ENCODE measurements at regions not wholly inside any gene's neighbourhood (a gene's known extent, or its start where the extent isn't known, plus 50 kb on each side); places are given as distances from the start of the nearest gene placed in this dataset.

- 71 to 92% (median 75%) methylated on average over 1 of the region's 1 CpG for WGBS, 5 donors
- H3K27me3 ChIP-seq (replicated peaks in 1 of 7): no peaks in the 10 kb centered on the region
These were observed 299.6 kb upstream of the NCAM2 start for GRCh38 chr21:20698585-20698984.

GRCh38 chr21:20701235-20701634, 297.0 kb upstream of the NCAM2 start:
- intact Hi-C loops (cut with DNase I; ENCODE audit: low total_unique reads): no loop called here
- WGBS, 5 donors: 80 to 96% (median 83%) methylated on average over 5 to 6 of the region's 6 CpGs

More at GRCh38 chr21:20698585-20698984, 299.6 kb upstream of the NCAM2 start:
- Histone ChIP-seq H3K27ac (no peak overlapping the region), H3K4me3 (no peak overlapping the region), H3K36me3 (no peaks in the 10 kb centered on the region), H3K9me3 (peaks cover 0 to 26% (median 7%) of the 10 kb centered on the region in 8 donors), H3K4me1 (no peaks in the 10 kb centered on the region)
- TF ChIP-seq CTCF (IDR thresholded peaks at IDR 0.05 in 8 of 11, conservative IDR thresholded peaks at IDR 0.05 in 3 of 11) (no peak), POLR2A (IDR thresholded peaks at IDR 0.05) (no peak), POLR2AphosphoS5 (IDR thresholded peaks at IDR 0.05) (no peak)
- DNase-seq: no peak
- intact Hi-C loops (cut with DNase I; ENCODE audit: low total_unique reads): no loop called here

GRCh38 chr21:20703112-20703767, 295.0 kb upstream of the NCAM2 start:
- TF ChIP-seq CTCF (IDR thresholded peaks at IDR 0.05 in 8 of 11, conservative IDR thresholded peaks at IDR 0.05 in 3 of 11) (no peak), POLR2AphosphoS5 (IDR thresholded peaks at IDR 0.05) (no peak), POLR2A (IDR thresholded peaks at IDR 0.05) (no peak)
- 56 to 76% (median 66%) methylated on average over 4 of the region's 4 CpGs for WGBS, 5 donors
- H3K36me3 ChIP-seq: no peaks in the 10 kb centered on the region
- no peaks in the 10 kb centered on the region for H3K4me1 ChIP-seq
- intact Hi-C loops (cut with DNase I; ENCODE audit: low total_unique reads): no loop called here
- no peak for DNase-seq
- no peak overlapping the region for H3K4me3 ChIP-seq
- no peak overlapping the region for H3K27ac ChIP-seq
- no peaks in the 10 kb centered on the region for H3K27me3 ChIP-seq (replicated peaks in 1 of 7)
- peaks cover 0 to 16% (median 3%) of the 10 kb centered on the region in 8 donors for H3K9me3 ChIP-seq

More at GRCh38 chr21:20701235-20701634, 297.0 kb upstream of the NCAM2 start:
- Histone ChIP-seq H3K27me3 (replicated peaks in 1 of 7) (no peaks in the 10 kb centered on the region), H3K4me3 (no peak overlapping the region), H3K9me3 (peaks cover 0 to 22% (median 4%) of the 10 kb centered on the region in 8 donors), H3K27ac (no peak overlapping the region), H3K36me3 (no peaks in the 10 kb centered on the region), H3K4me1 (no peaks in the 10 kb centered on the region)
- DNase-seq: no peak
- TF ChIP-seq CTCF (IDR thresholded peaks at IDR 0.05 in 8 of 11, conservative IDR thresholded peaks at IDR 0.05 in 3 of 11): no peak
- TF ChIP-seq POLR2A (IDR thresholded peaks at IDR 0.05): no peak

GRCh38 chr21:20720623-20721022, 277.6 kb upstream of the NCAM2 start:
- H3K36me3 ChIP-seq: no peaks in the 10 kb centered on the region
- H3K27me3 ChIP-seq (replicated peaks in 1 of 7): no peaks in the 10 kb centered on the region
- peaks cover 0 to 23% (median 8%) of the 10 kb centered on the region in 8 donors for H3K9me3 ChIP-seq
- WGBS, 5 donors: 26 to 47% (median 32%) methylated on average over 2 of the region's 2 CpGs
- intact Hi-C loops (cut with DNase I; ENCODE audit: low total_unique reads): no loop called here
- DNase-seq: no peak
- no peaks in the 10 kb centered on the region for H3K4me1 ChIP-seq
- TF ChIP-seq POLR2A (IDR thresholded peaks at IDR 0.05) (no peak), CTCF (IDR thresholded peaks at IDR 0.05 in 8 of 11, conservative IDR thresholded peaks at IDR 0.05 in 3 of 11) (no peak), POLR2AphosphoS5 (IDR thresholded peaks at IDR 0.05) (no peak)
- no peak overlapping the region for H3K4me3 ChIP-seq
- no peak overlapping the region for H3K27ac ChIP-seq
